Fibroblast of lung (primary cell): ENCODE measurements at regions not wholly inside any gene's neighbourhood (a gene's known extent, or its start where the extent isn't known, plus 50 kb on each side); places are given as distances from the start of the nearest gene placed in this dataset.

Source experiments
- CTCF ChIP-seq, 2 donors: IDR thresholded peaks in 1 of 2; conservative IDR thresholded peaks in 1 of 2; 1 replicate in 1 of 2; 2 replicates in 1 of 2; pipeline ENCODE4 v1.5.1; 2011 to 2012; ENCODE audit warnings: low read length in 2 of 2, control low read depth in 1 of 2, inconsistent platforms in 1 of 2, low read depth in 1 of 2, mild to moderate bottlenecking in 1 of 2
- EZH2 ChIP-seq: IDR thresholded peaks from 2 replicates; pipeline ENCODE4 v1.5.1; 2012; ENCODE audit warnings: low read length, control low read depth, mild to moderate bottlenecking; ENCODE audit errors: missing control alignments

GRCh38 chr4:142927721-142928120 lies 81.6 kb upstream of the INPP4B start:
- TF ChIP-seq EZH2 (no peak), CTCF (conservative IDR thresholded peaks at IDR 0.05 in 1 of 2, IDR thresholded peaks at IDR 0.05 in 1 of 2; ENCODE audit: low read depth in 1 of 2, low read length in 2 of 2) (no peak)
